ENCODE measurements at regions not wholly inside any gene's neighbourhood (a gene's known extent, or its start where the extent isn't known, plus 50 kb on each side); places are given as distances from the start of the nearest gene placed in this dataset.

- intact Hi-C loops (cut with micrococcal nuclease) = no loop called here
- no TSS peak for BruUV-seq (replicated peaks)
Observed at GRCh38 chr11:127223026-127223425, 222.5 kb upstream of the KIRREL3 start.

More at GRCh38 chr11:127223026-127223425, 222.5 kb upstream of the KIRREL3 start:
- no peak for ATAC-seq (ENCODE audit: low read depth)
- Histone ChIP-seq H3K9me1 (ENCODE audit: insufficient read depth, low read length) (no peaks in the 10 kb centered on the region), H3K4me3 (ENCODE audit: insufficient read depth, low read depth, low read length) (no peak overlapping the region), H3K9ac (ENCODE audit: low read depth, low read length) (no peak overlapping the region), H3K27me3 (ENCODE audit: control insufficient read depth, insufficient read depth, low read length) (no peaks in the 10 kb centered on the region), H3K9me3 (ENCODE audit: control insufficient read depth, insufficient read depth, low read length) (no peaks in the 10 kb centered on the region), H3K18ac (ENCODE audit: low read depth, low read length) (no peak overlapping the region), H3K4me1 (ENCODE audit: control insufficient read depth, insufficient read depth, low read length) (no peaks in the 10 kb centered on the region), H3K79me1 (ENCODE audit: low read depth in 1 of 2, low read length in 2 of 2) (no peaks in the 10 kb centered on the region), H2BK20ac (ENCODE audit: low read depth, low read length) (no peak overlapping the region), H4K8ac (ENCODE audit: low read depth in 2 of 2, low read length in 2 of 2) (no peak overlapping the region), H2BK5ac (ENCODE audit: low read depth, low read length, poor library complexity, severe bottlenecking) (no peak overlapping the region), H4K91ac (ENCODE audit: insufficient read depth, low read depth, low read length) (no peak overlapping the region), H4K20me1 (ENCODE audit: insufficient read depth, low read length) (no peaks in the 10 kb centered on the region), H3K4ac (ENCODE audit: low read depth, low read length) (no peak overlapping the region), H3K27ac (ENCODE audit: insufficient read depth, low read length) (no peak overlapping the region), H2AFZ (replicated peaks; ENCODE audit: low read length, poor library complexity) (no peak overlapping the region), H3K36me3 (ENCODE audit: control insufficient read depth, insufficient read depth, low read length) (no peaks in the 10 kb centered on the region), H3K56ac (ENCODE audit: extremely low read depth, insufficient read depth, low read length) (no peak overlapping the region), H2AK9ac (replicated peaks; ENCODE audit: low read depth, low read length, poor library complexity) (no peak overlapping the region), H2AK5ac (ENCODE audit: low read depth, low read length) (no peak overlapping the region), H3K4me2 (ENCODE audit: low read depth, low read length) (no peak overlapping the region), H2BK120ac (ENCODE audit: low read depth, low read length) (no peak overlapping the region), H3K14ac (replicated peaks; ENCODE audit: low read depth, low read length) (no peak overlapping the region), H3K23ac (ENCODE audit: low read depth, low read length) (no peak overlapping the region), H2BK15ac (ENCODE audit: low read depth, low read length) (no peak overlapping the region), H4K5ac (ENCODE audit: low read depth, low read length) (no peak overlapping the region)
- 0% methylated on average over 1 of the region's 1 CpG; no CpG with 5 or more reads in 1 of the 2 experiments for WGBS, 2 experiments (ENCODE audit: extremely low coverage in 2 of 2, insufficient read length in 1 of 2)
- dilution Hi-C loops (cut with HindIII; ENCODE audit: low sequenced_read_pairs, unreplicated experiment) = no loop called here
- POLR2A ChIA-PET (ENCODE audit: unreplicated experiment) = no interaction called here
- TF ChIP-seq MAFK (IDR thresholded peaks at IDR 0.05; ENCODE audit: low read depth, low read length) = no peak
- no peak for TF ChIP-seq RFX5 (IDR thresholded peaks at IDR 0.05; ENCODE audit: low read depth, low read length)
- no peak for TF ChIP-seq MXI1 (IDR thresholded peaks at IDR 0.05; ENCODE audit: borderline replicate concordance, low read depth, low read length)
- TF ChIP-seq POLR2A (IDR thresholded peaks at IDR 0.05; ENCODE audit: low read depth, low read length) = no peak
- TF ChIP-seq RCOR1 (IDR thresholded peaks at IDR 0.05; ENCODE audit: insufficient replicate concordance, low read length) = no peak
- TF ChIP-seq ELK1 (IDR thresholded peaks at IDR 0.05; ENCODE audit: borderline replicate concordance, low read depth, low read length) = no peak
- TF ChIP-seq CTCF (conservative IDR thresholded peaks at IDR 0.05; ENCODE audit: low read depth, low read length) = no peak
- TF ChIP-seq CHD1 (IDR thresholded peaks at IDR 0.05; ENCODE audit: low read depth, low read length) = no peak
- TF ChIP-seq FOS (IDR thresholded peaks at IDR 0.05; ENCODE audit: low read depth, low read length) = no peak
- TF ChIP-seq BHLHE40 (IDR thresholded peaks at IDR 0.05; ENCODE audit: low read depth, low read length) = no peak
- TF ChIP-seq MAZ (IDR thresholded peaks at IDR 0.05; ENCODE audit: borderline replicate concordance, low read depth, low read length) = no peak
- no peak for TF ChIP-seq NFE2L2 (IDR thresholded peaks at IDR 0.05; ENCODE audit: low read depth, low read length)
- TF ChIP-seq USF2 (IDR thresholded peaks at IDR 0.05; ENCODE audit: low read depth, low read length) = no peak
- TF ChIP-seq SMC3 (IDR thresholded peaks at IDR 0.05; ENCODE audit: low read depth, low read length) = no peak
- TF ChIP-seq RAD21 (IDR thresholded peaks at IDR 0.05; ENCODE audit: low read length) = no peak
- no peak for TF ChIP-seq CEBPB (IDR thresholded peaks at IDR 0.05; ENCODE audit: low read depth, low read length)
- CTCF ChIA-PET = no interaction called here
- DNase-seq = no peak
- in situ Hi-C loops (cut with MboI; ENCODE audit: low sequenced_read_pairs) = no loop called here
